Mesendoderm (in vitro differentiated cells): ENCODE measurements at regions not wholly inside any gene's neighbourhood (a gene's known extent, or its start where the extent isn't known, plus 50 kb on each side); places are given as distances from the start of the nearest gene placed in this dataset.

Experiments used
- DNase-seq: peaks from one replicate; pipeline ENCODE4 v3.0.0; 2013
- H2AK5ac ChIP-seq: 2 replicates; pipeline ENCODE4 v1.6.1; 2013; ENCODE audit warnings: low read length, inconsistent platforms
- H2BK120ac ChIP-seq: 2 replicates; pipeline ENCODE4 v1.6.1; 2013; ENCODE audit warnings: low read depth, mild to moderate bottlenecking, low read length, moderate library complexity, mixed read lengths
- H2BK15ac ChIP-seq: replicated peaks from 2 replicates; pipeline ENCODE4 v1.6.1; 2013; ENCODE audit warnings: low read depth, mild to moderate bottlenecking, moderate library complexity
- H2BK5ac ChIP-seq: 2 replicates; pipeline ENCODE4 v1.6.1; 2013; ENCODE audit warnings: low read length, inconsistent platforms
- H3K18ac ChIP-seq: 2 replicates; pipeline ENCODE4 v1.6.1; 2013; ENCODE audit warnings: mild to moderate bottlenecking, low read length, mixed read lengths
- H3K23ac ChIP-seq: one replicate; pipeline ENCODE4 v1.6.1; 2013; ENCODE audit warnings: low read length
- H3K27ac ChIP-seq: 2 replicates; pipeline ENCODE4 v1.5.1; 2013; ENCODE audit warnings: low read depth, mild to moderate bottlenecking, inconsistent platforms, low read length, moderate library complexity
- H3K27me3 ChIP-seq: 2 replicates; pipeline ENCODE4 v1.6.1; 2013; ENCODE audit warnings: low read length, control low read depth, mild to moderate bottlenecking, inconsistent platforms; ENCODE audit not compliant: insufficient read depth, poor library complexity
- H3K36me3 ChIP-seq: 2 replicates; pipeline ENCODE4 v1.6.1; 2013; ENCODE audit warnings: low read length, inconsistent platforms; ENCODE audit not compliant: control insufficient read depth, insufficient read depth
- H3K4ac ChIP-seq: one replicate; pipeline ENCODE4 v1.6.1; 2013; ENCODE audit warnings: low read depth, mild to moderate bottlenecking, low read length, moderate library complexity
- H3K4me1 ChIP-seq: 2 replicates; pipeline ENCODE4 v1.6.1; 2013; ENCODE audit warnings: low read depth, low read length, inconsistent platforms; ENCODE audit not compliant: control insufficient read depth
- H3K4me2 ChIP-seq: 2 replicates; pipeline ENCODE4 v1.6.1; 2013; ENCODE audit warnings: low read length
- H3K4me3 ChIP-seq: 2 replicates; pipeline ENCODE4 v1.5.1; 2013; ENCODE audit warnings: mild to moderate bottlenecking, low read length
- H3K56ac ChIP-seq: one replicate; pipeline ENCODE4 v1.6.1; 2013; ENCODE audit warnings: low read length
- H3K79me1 ChIP-seq: 2 replicates; pipeline ENCODE4 v1.6.1; 2013; ENCODE audit warnings: low read length, inconsistent platforms
- H3K79me2 ChIP-seq: 2 replicates; pipeline ENCODE4 v1.6.1; 2013; ENCODE audit warnings: mild to moderate bottlenecking, low read length; ENCODE audit not compliant: control insufficient read depth, insufficient read depth
- H3K9ac ChIP-seq: 2 replicates; pipeline ENCODE4 v1.6.1; 2013; ENCODE audit warnings: low read length, inconsistent platforms
- H4K5ac ChIP-seq: one replicate; pipeline ENCODE4 v1.6.1; 2013; ENCODE audit warnings: low read length
- H4K8ac ChIP-seq: one replicate; pipeline ENCODE4 v1.6.1; 2013; ENCODE audit warnings: low read depth, mild to moderate bottlenecking, control low read depth, low read length, moderate library complexity
- WGBS: extraction: QIAGEN DNeasy Blood & Tissue Kit; methylation state at CpG from one replicate; pipeline ENCODE4 v1.1.7; 2013; ENCODE audit warnings: low lambda C conversion rate, missing lambda C conversion rate; ENCODE audit not compliant: insufficient coverage; ENCODE audit errors: extremely low coverage; 5-methylcytosine and 5-hydroxymethylcytosine counted together

- H2AK5ac ChIP-seq = no peak overlapping the region
- no peaks in the 10 kb centered on the region for H3K79me2 ChIP-seq
- WGBS = no CpG with 5 or more reads among the region's 21 CpGs
- H3K4me2 ChIP-seq = no peak overlapping the region
- no peak overlapping the region for H2BK15ac ChIP-seq
- H3K23ac ChIP-seq = no peak overlapping the region
- no peaks in the 10 kb centered on the region for H3K27me3 ChIP-seq
- no peak overlapping the region for H2BK120ac ChIP-seq
- no peaks in the 10 kb centered on the region for H3K79me1 ChIP-seq
- no peak overlapping the region for H3K56ac ChIP-seq
- no peak overlapping the region for H4K8ac ChIP-seq
- no peak overlapping the region for H3K18ac ChIP-seq
- no peak overlapping the region for H3K4me3 ChIP-seq
- H3K27ac ChIP-seq = no peak overlapping the region
- no peak overlapping the region for H2BK5ac ChIP-seq
- H3K9ac ChIP-seq = no peak overlapping the region
- no peak overlapping the region for H3K4ac ChIP-seq
- H3K4me1 ChIP-seq = no peaks in the 10 kb centered on the region
- no peak overlapping the region for H4K5ac ChIP-seq
- H3K36me3 ChIP-seq = no peaks in the 10 kb centered on the region
- no peak for DNase-seq
These were observed 85.0 kb upstream of the PMEPA1 start for GRCh38 chr20:57794600-57795341.

- no peak overlapping the region for H4K5ac ChIP-seq
- H2BK15ac ChIP-seq = no peak overlapping the region
- no peak overlapping the region for H3K27ac ChIP-seq
These were observed 84.2 kb upstream of the PMEPA1 start for GRCh38 chr20:57794036-57794435.

GRCh38 chr20:57793421-57793820, 83.6 kb upstream of the PMEPA1 start:
- H3K4me3 ChIP-seq = no peak overlapping the region
- no peak overlapping the region for H2BK5ac ChIP-seq
- no peaks in the 10 kb centered on the region for H3K36me3 ChIP-seq
- no peak overlapping the region for H4K8ac ChIP-seq
- H3K79me2 ChIP-seq = no peaks in the 10 kb centered on the region
- H3K79me1 ChIP-seq = no peaks in the 10 kb centered on the region
- no peaks in the 10 kb centered on the region for H3K4me1 ChIP-seq
- H3K27ac ChIP-seq = no peak overlapping the region
- no peak overlapping the region for H3K56ac ChIP-seq
- DNase-seq = no peak
- no peak overlapping the region for H3K18ac ChIP-seq
- H3K23ac ChIP-seq = no peak overlapping the region
- H2BK15ac ChIP-seq = no peak overlapping the region
- H3K9ac ChIP-seq = no peak overlapping the region
- WGBS = no CpG with 5 or more reads among the region's 9 CpGs
- H3K27me3 ChIP-seq = no peaks in the 10 kb centered on the region
- no peak overlapping the region for H4K5ac ChIP-seq
- H3K4me2 ChIP-seq = no peak overlapping the region
- no peak overlapping the region for H2AK5ac ChIP-seq
- H2BK120ac ChIP-seq = no peak overlapping the region
- no peak overlapping the region for H3K4ac ChIP-seq

More at GRCh38 chr20:57794036-57794435, 84.2 kb upstream of the PMEPA1 start:
- Histone ChIP-seq H3K36me3 (no peaks in the 10 kb centered on the region), H2BK5ac (no peak overlapping the region), H3K4me2 (no peak overlapping the region), H3K18ac (no peak overlapping the region), H2AK5ac (no peak overlapping the region), H4K8ac (no peak overlapping the region), H3K4ac (no peak overlapping the region), H3K27me3 (no peaks in the 10 kb centered on the region), H3K9ac (no peak overlapping the region), H3K4me1 (no peaks in the 10 kb centered on the region), H3K79me1 (no peaks in the 10 kb centered on the region), H2BK120ac (no peak overlapping the region), H3K23ac (no peak overlapping the region), H3K4me3 (no peak overlapping the region), H3K56ac (no peak overlapping the region), H3K79me2 (no peaks in the 10 kb centered on the region)
- DNase-seq = no peak
- no CpG with 5 or more reads among the region's 7 CpGs for WGBS

- Histone ChIP-seq H3K4me2 (no peak overlapping the region), H3K4ac (no peak overlapping the region), H4K8ac (no peak overlapping the region), H2AK5ac (no peak overlapping the region), H2BK15ac (no peak overlapping the region), H3K23ac (no peak overlapping the region), H2BK120ac (no peak overlapping the region), H4K5ac (no peak overlapping the region), H3K9ac (no peak overlapping the region), H3K56ac (no peak overlapping the region), H3K79me1 (no peaks in the 10 kb centered on the region), H3K27me3 (no peaks in the 10 kb centered on the region), H2BK5ac (no peak overlapping the region), H3K4me3 (no peak overlapping the region), H3K27ac (no peak overlapping the region), H3K4me1 (no peaks in the 10 kb centered on the region), H3K79me2 (no peaks in the 10 kb centered on the region), H3K18ac (no peak overlapping the region), H3K36me3 (no peaks in the 10 kb centered on the region)
- no CpG with 5 or more reads among the region's 20 CpGs for WGBS
- DNase-seq = no peak
These were observed 82.7 kb upstream of the PMEPA1 start for GRCh38 chr20:57792386-57793080.

- no peaks in the 10 kb centered on the region for H3K27me3 ChIP-seq
- no peak overlapping the region for H3K18ac ChIP-seq
- no CpG with 5 or more reads among the region's 8 CpGs for WGBS
- H3K4me3 ChIP-seq = no peak overlapping the region
- no peaks in the 10 kb centered on the region for H3K36me3 ChIP-seq
- no peak overlapping the region for H4K5ac ChIP-seq
- H3K23ac ChIP-seq = no peak overlapping the region
- H2BK5ac ChIP-seq = no peak overlapping the region
- no peak overlapping the region for H2AK5ac ChIP-seq
- H3K4ac ChIP-seq = no peak overlapping the region
- DNase-seq = no peak
- no peak overlapping the region for H2BK15ac ChIP-seq
- no peaks in the 10 kb centered on the region for H3K79me2 ChIP-seq
- no peaks in the 10 kb centered on the region for H3K4me1 ChIP-seq
- H3K4me2 ChIP-seq = no peak overlapping the region
- H3K56ac ChIP-seq = no peak overlapping the region
- H3K79me1 ChIP-seq = no peaks in the 10 kb centered on the region
- no peak overlapping the region for H3K27ac ChIP-seq
- no peak overlapping the region for H3K9ac ChIP-seq
- H2BK120ac ChIP-seq = no peak overlapping the region
- no peak overlapping the region for H4K8ac ChIP-seq
These were observed 82.2 kb upstream of the PMEPA1 start for GRCh38 chr20:57791966-57792365.
